Fibroblast of peridontal ligament (primary cell): ENCODE measurements at regions not wholly inside any gene's neighbourhood (a gene's known extent, or its start where the extent isn't known, plus 50 kb on each side); places are given as distances from the start of the nearest gene placed in this dataset.
"Not testable (repeated sequence)": the region's sequence is repeated elsewhere in the genome, so short reads cannot be mapped to it uniquely, and the experiment has no call there.

Source experiments
- DNase-seq: peaks from one replicate; pipeline ENCODE4 v3.0.0-alpha.2; 2010; ENCODE audit errors: extremely low read depth

DNA sequence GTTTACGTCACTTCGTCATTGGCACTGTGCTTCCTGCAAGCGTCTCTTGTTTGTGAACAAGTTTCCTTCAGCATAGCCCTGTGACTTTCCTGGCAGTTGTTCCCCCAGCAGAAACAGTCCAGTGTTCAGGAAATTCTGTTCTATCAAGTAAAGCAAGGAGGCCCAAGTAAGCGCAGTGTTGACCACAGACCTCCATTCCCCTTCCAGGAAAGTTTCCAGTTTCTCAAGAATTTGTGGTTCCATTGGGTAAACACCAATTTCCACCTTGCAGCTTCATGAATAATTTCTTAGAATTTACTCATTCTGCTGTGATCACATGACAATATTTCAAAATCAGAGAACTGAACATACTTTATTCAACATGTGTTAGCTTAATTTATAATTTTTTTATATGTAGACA, 88.5 kb upstream of the ETV3 start:
- DNase-seq: no peak

- no peak for DNase-seq
These were observed 81.4 kb upstream of the ETV3 start for GRCh38 chr1:157219600-157219999.

GRCh38 chr1:157219182-157219581, 81.0 kb upstream of the ETV3 start:
- DNase-seq: no peak

DNA sequence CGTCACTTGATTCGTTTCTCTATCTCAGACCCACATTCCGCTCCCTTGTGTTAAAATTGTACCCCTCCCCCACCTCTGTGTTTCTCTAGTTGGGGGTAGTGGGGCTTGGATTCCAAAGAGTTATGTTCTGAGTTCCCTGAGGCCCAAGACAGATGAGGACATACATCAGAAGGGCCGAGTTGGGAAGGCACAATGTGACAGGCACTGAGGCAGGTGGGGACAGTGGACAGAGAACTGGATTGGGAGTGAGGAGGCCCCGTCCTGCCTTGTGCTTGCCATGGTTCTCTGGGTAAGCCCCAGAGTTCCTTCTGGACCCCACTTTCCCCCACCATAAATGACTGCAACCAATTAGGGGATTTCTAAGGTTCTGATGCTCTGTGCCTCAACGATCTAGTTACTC, 80.5 kb upstream of the ETV3 start:
- no peak for DNase-seq

DNA sequence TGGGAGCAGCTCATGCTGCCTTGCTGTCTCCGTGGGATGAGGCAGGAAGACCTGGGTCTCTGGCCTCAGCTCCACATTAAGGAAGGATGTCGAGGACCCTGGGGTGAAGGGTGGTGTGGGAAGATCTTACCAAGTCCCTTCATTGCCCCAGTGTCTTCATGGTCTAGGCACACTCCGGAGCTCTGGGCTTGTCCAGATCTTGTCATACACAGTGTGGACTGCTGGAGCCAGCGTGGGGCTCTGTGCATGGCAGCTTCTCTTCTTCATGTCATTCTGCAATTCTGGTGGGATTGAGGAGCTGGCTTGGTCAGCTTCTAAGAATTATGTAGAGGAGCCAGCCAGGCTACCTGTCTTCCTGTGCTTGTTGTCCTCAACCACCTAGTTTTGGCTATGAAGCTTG, 79.3 kb upstream of the ETV3 start:
- no peak for DNase-seq

DNA sequence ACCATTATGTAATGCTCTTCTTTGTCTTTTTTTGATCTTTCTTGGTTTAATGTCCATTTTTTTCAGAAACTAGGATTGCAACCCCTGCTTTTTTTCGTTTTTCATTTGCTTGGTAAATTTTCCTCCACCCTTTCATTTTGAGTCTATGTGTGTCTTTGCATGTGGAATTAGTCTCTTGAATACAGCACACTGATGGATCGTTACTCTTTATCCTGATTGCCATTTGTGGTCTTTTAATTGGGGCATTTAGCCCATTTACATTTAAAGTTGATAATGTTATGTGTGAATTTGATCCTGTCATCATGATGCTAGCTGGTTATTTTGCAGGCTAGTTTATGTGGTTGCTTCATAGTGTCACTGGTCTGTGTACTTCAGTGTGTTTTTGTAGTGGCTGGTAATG, 75.6 kb upstream of the ETV3 start:
- no peak for DNase-seq

GRCh38 chr1:157209514-157209913, 71.3 kb upstream of the ETV3 start:
- DNase-seq: no peak

- not testable (repeated sequence) for DNase-seq
These were observed 67.8 kb upstream of the ETV3 start for GRCh38 chr1:157205982-157206381.

DNA sequence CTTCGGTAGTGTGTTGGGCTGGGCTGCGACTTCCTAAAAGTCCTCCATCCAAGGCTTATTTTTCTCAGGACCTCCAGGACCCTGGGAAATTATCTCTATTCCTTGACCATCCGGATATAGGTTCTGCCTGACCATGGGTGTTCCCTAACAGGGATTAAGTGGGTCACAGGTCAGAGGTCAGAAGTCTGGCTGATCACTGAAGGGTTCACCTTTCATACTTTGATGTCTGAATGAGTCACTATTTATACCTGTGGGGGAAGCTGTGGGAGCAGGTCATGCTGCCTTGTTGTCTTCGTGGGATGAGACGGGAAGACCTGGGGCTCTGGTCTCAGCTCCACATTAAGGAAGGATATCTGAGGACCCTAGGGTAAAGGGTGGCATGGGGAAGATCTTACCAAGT, 65.0 kb upstream of the ETV3 start:
- DNase-seq: no peak

DNA sequence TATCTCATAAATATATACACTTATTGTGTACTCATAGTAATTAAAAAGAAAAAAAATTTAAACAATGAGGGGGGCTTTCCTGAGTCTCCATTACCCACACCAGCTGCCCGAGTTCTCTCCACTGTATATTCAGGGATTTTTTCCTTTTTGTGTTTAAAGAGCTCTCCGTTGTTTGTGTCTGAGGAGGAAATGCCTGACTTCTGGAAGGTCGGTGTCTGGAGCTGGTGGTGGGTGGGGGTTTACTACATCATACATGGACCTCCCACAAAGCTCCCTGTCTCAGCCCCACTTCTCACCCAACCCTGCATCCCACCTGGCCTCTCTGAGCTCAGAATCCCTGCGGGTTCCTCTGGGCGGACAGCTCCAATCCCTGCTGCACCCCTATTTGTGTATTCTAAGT, 64.1 kb upstream of the ETV3 start:
- DNase-seq: no peak

- no peak for DNase-seq
These were observed 63.6 kb upstream of the ETV3 start for GRCh38 chr1:157201767-157202166.

DNA sequence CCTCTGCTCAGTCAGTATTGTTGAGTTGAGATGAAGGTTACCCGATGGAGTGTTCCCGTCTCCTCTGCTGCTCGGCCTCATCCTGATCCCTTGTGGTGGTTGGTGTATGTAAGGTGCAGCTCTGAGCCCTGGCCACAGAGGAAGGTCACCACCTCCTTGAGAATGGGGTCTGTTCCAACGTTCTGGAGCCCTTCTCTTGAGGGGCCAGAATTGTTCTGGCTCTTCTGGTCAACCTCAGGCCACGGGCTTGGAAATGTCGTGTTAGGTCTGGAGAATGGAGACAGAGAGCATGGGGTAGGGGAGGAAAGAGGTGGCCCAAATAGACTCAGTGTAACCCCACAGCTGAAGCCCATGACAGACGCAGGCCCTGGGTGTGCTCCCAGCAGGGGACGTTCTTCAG, 62.3 kb upstream of the ETV3 start:
- no peak for DNase-seq

- DNase-seq: no peak
These were observed 61.2 kb upstream of the ETV3 start for GRCh38 chr1:157199421-157199755.

DNA sequence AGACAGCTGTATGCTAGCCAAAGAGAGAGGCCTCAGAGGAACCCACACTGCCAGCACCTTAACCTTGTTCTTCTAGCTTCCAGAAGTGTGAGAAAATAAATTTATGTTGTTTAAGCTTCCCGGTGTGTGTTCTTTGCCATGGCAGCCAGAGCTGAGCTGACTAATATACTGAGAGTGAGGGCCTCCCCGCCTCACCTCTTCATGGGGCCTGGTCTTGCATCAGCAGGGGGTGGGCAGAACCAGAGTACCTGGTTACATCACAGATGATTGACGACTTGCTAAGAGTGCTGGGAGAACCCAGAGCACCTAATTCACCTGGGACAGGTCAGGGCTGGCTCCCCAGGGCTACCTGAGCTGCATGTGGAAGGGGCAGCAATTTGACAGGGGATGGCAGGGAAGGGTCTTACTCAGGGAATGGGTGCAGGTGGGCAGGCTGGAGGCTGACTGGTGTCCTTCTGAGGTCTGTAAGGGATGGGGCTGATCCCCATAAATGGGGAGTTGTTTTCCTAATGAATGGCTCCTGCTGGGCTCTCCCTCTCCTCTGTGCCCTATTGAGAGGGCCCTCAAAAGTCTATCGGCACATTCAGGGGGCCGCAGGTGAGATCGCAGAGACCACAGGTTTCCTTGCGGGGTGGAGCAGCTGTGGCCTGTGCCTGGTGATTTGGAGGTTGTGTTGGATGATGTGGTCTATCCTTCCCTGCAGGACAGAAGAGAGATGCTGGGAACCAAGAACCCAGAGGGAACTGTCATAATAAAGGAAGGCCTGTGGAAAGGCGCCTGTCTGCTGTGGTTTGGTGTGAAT, 60.6 kb upstream of the ETV3 start:
- no peak for DNase-seq

- no peak for DNase-seq
These were observed 59.8 kb upstream of the ETV3 start for GRCh38 chr1:157197906-157198435.

- DNase-seq: peak; percentile 17
These were observed 58.7 kb upstream of the ETV3 start for GRCh38 chr1:157196670-157197456.

DNA sequence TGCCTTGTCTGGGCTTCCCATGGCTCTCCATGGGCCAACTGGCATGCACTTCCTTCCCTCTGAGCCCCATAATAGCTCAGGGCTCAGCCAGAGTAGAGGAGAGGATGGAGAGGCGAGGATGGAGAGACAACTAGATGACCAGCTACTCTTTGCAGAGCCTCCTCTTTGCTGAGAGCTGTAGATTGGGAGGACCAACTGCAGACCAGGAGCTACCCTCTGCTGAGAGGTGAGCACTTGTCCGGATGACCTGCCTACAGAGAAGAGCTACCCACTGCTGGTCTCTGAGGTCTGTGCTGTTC, 58.0 kb upstream of the ETV3 start:
- no peak for DNase-seq

- no peak for DNase-seq
These were observed 57.5 kb upstream of the ETV3 start for GRCh38 chr1:157195521-157196244.

- no peak for DNase-seq
These were observed 56.7 kb upstream of the ETV3 start for GRCh38 chr1:157194731-157195520.

- peak; percentile 64 for DNase-seq
These were observed 55.7 kb upstream of the ETV3 start for GRCh38 chr1:157193702-157194391.

DNA sequence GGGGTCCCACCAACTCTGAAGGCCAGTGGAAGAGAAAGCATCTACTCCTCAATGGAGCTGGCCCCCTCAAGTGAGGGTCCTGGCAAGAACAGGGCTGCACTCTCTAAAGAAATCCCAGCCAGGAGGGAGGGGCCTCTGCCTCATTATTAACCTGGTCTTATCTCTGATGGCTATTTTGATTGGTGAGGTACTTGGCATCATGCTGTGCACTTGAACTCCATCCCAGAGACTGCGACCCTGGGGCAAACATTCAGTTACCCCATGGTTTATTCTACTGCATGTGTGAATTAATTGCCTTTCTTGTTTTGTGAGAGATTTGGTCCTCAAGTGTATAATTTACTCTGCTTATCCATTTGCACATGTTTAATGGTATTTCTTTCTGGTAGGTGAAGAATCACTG, 55.0 kb upstream of the ETV3 start:
- no peak for DNase-seq
